NCI-H1694 (cell line): ENCODE measurements at regions not wholly inside any gene's neighbourhood (a gene's known extent, or its start where the extent isn't known, plus 50 kb on each side); places are given as distances from the start of the nearest gene placed in this dataset.
"Not testable (repeated sequence)": the region's sequence is repeated elsewhere in the genome, so short reads cannot be mapped to it uniquely, and the experiment has no call there.

Experiments used
- DNase-seq: peaks from one replicate; lab custom pipeline; 2025; lab: John Stamatoyannopoulos, UW

- DNase-seq: no peak
Observed at GRCh38 chr13:53285896-53286430, 257.4 kb downstream of the OLFM4 start.

- no peak for DNase-seq
Observed at GRCh38 chr13:53298396-53298795, 269.8 kb downstream of the OLFM4 start.

GRCh38 chr13:53301449-53301848, 272.8 kb downstream of the OLFM4 start:
- no peak for DNase-seq

GRCh38 chr13:53305419-53305818, 276.8 kb downstream of the OLFM4 start:
- not testable (repeated sequence) for DNase-seq

GRCh38 chr13:53310786-53311185, 282.2 kb downstream of the OLFM4 start:
- DNase-seq: no peak

- DNase-seq: no peak
Observed at GRCh38 chr13:53311561-53311960, 282.9 kb downstream of the OLFM4 start.

GRCh38 chr13:53321296-53321801, 292.7 kb downstream of the OLFM4 start:
- DNase-seq: no peak

GRCh38 chr13:53324656-53325055, 296.0 kb downstream of the OLFM4 start:
- no peak for DNase-seq

GRCh38 chr13:53326716-53327115, 298.1 kb downstream of the OLFM4 start:
- no peak for DNase-seq

GRCh38 chr13:53327680-53328315, 299.2 kb downstream of the OLFM4 start:
- DNase-seq: no peak

- no peak for DNase-seq
Observed at GRCh38 chr13:53336441-53337160, 308.0 kb downstream of the OLFM4 start.

GRCh38 chr13:53338760-53339159, 310.1 kb downstream of the OLFM4 start:
- no peak for DNase-seq

GRCh38 chr13:53340505-53341143, 312.0 kb downstream of the OLFM4 start:
- no peak for DNase-seq

- DNase-seq: no peak
Observed at GRCh38 chr13:53341144-53341510, 312.5 kb downstream of the OLFM4 start.

GRCh38 chr13:53342623-53343360, 314.2 kb downstream of the OLFM4 start:
- DNase-seq: no peak

GRCh38 chr13:53343361-53343744, 314.7 kb downstream of the OLFM4 start:
- DNase-seq: no peak

- DNase-seq: no peak
Observed at GRCh38 chr13:53351021-53351420, 322.4 kb downstream of the OLFM4 start.

- DNase-seq: no peak
Observed at GRCh38 chr13:53357582-53357981, 329.0 kb downstream of the OLFM4 start.

- DNase-seq: no peak
Observed at GRCh38 chr13:53368948-53369347, 340.3 kb downstream of the OLFM4 start.

- no peak for DNase-seq
Observed at GRCh38 chr13:53379485-53379884, 350.9 kb downstream of the OLFM4 start.

GRCh38 chr13:53382008-53382407, 353.4 kb downstream of the OLFM4 start:
- DNase-seq: no peak

- no peak for DNase-seq
Observed at GRCh38 chr13:53398051-53398450, 369.4 kb downstream of the OLFM4 start.
